ENCODE measurements at regions not wholly inside any gene's neighbourhood (a gene's known extent, or its start where the extent isn't known, plus 50 kb on each side); places are given as distances from the start of the nearest gene placed in this dataset.

GRCh38 chr3:34180532-34180931, 382.1 kb downstream of the PDCD6IP start:
- Histone ChIP-seq H3K79me2 (replicated peaks; ENCODE audit: insufficient read depth, low read length) (no peaks in the 10 kb centered on the region), H3K27me3 (ENCODE audit: insufficient read depth, low read depth, low read length) (no peaks in the 10 kb centered on the region), H3K9ac (ENCODE audit: low read length) (no peak overlapping the region), H3K9me2 (ENCODE audit: insufficient read depth, low read length) (no peaks in the 10 kb centered on the region), H4K20me1 (ENCODE audit: insufficient read depth) (no peaks in the 10 kb centered on the region), H2AFZ (ENCODE audit: low read depth, low read length) (no peak overlapping the region), H3F3A (ENCODE audit: insufficient read depth, low read length, poor library complexity, severe bottlenecking) (no peaks in the 10 kb centered on the region), H3K36me3 (ENCODE audit: insufficient read depth, low read length) (no peaks in the 10 kb centered on the region), H3K27ac (ENCODE audit: low read length) (no peak overlapping the region), H3K4me2 (ENCODE audit: low read length) (no peak overlapping the region), H3K4me3 (ENCODE audit: low read length) (no peak overlapping the region), H3K9me3 (ENCODE audit: low read length) (no peaks in the 10 kb centered on the region)
- TF ChIP-seq POLR2AphosphoS5 (IDR thresholded peaks at IDR 0.05) (no peak), MXI1 (conservative IDR thresholded peaks at IDR 0.05; ENCODE audit: poor library complexity, severe bottlenecking) (no peak), TAF1 (IDR thresholded peaks at IDR 0.05; ENCODE audit: low read depth) (no peak), EZH2 (IDR thresholded peaks at IDR 0.05; ENCODE audit: borderline replicate concordance, insufficient read depth, low read length, poor library complexity, severe bottlenecking) (no peak), EP300 (conservative IDR thresholded peaks at IDR 0.05; ENCODE audit: poor library complexity, severe bottlenecking) (no peak), RAD21 (conservative IDR thresholded peaks at IDR 0.05) (no peak), CTCF (IDR thresholded peaks at IDR 0.05; ENCODE audit: poor library complexity, severe bottlenecking) (no peak), SMC3 (conservative IDR thresholded peaks at IDR 0.05; ENCODE audit: poor library complexity) (no peak), REST (IDR thresholded peaks at IDR 0.05; ENCODE audit: borderline replicate concordance) (no peak)

GRCh38 chr3:34183114-34183513, 384.7 kb downstream of the PDCD6IP start:
- Histone ChIP-seq H3K9me3 (ENCODE audit: low read length) (no peaks in the 10 kb centered on the region), H2AFZ (ENCODE audit: low read depth, low read length) (no peak overlapping the region), H3K9me2 (ENCODE audit: insufficient read depth, low read length) (no peaks in the 10 kb centered on the region), H3K4me2 (ENCODE audit: low read length) (no peak overlapping the region), H3K27me3 (ENCODE audit: insufficient read depth, low read depth, low read length) (no peaks in the 10 kb centered on the region), H4K20me1 (ENCODE audit: insufficient read depth) (no peaks in the 10 kb centered on the region), H3K79me2 (replicated peaks; ENCODE audit: insufficient read depth, low read length) (no peaks in the 10 kb centered on the region), H3F3A (ENCODE audit: insufficient read depth, low read length, poor library complexity, severe bottlenecking) (no peaks in the 10 kb centered on the region), H3K36me3 (ENCODE audit: insufficient read depth, low read length) (no peaks in the 10 kb centered on the region), H3K4me3 (ENCODE audit: low read length) (no peak overlapping the region), H3K27ac (ENCODE audit: low read length) (no peak overlapping the region), H3K9ac (ENCODE audit: low read length) (no peak overlapping the region)
- TF ChIP-seq SMC3 (conservative IDR thresholded peaks at IDR 0.05; ENCODE audit: poor library complexity): no peak
- TF ChIP-seq TAF1 (IDR thresholded peaks at IDR 0.05; ENCODE audit: low read depth): no peak
- TF ChIP-seq CTCF (IDR thresholded peaks at IDR 0.05; ENCODE audit: poor library complexity, severe bottlenecking): no peak
- no peak for TF ChIP-seq MXI1 (conservative IDR thresholded peaks at IDR 0.05; ENCODE audit: poor library complexity, severe bottlenecking)
- TF ChIP-seq REST (IDR thresholded peaks at IDR 0.05; ENCODE audit: borderline replicate concordance): no peak
- no peak for TF ChIP-seq EZH2 (IDR thresholded peaks at IDR 0.05; ENCODE audit: borderline replicate concordance, insufficient read depth, low read length, poor library complexity, severe bottlenecking)
- TF ChIP-seq EP300 (conservative IDR thresholded peaks at IDR 0.05; ENCODE audit: poor library complexity, severe bottlenecking): no peak
- no peak for TF ChIP-seq RAD21 (conservative IDR thresholded peaks at IDR 0.05)
- TF ChIP-seq POLR2AphosphoS5 (IDR thresholded peaks at IDR 0.05): no peak

Data from neural cell (in vitro differentiated cells).